HL-60 (cell line): ENCODE measurements at regions not wholly inside any gene's neighbourhood (a gene's known extent, or its start where the extent isn't known, plus 50 kb on each side); places are given as distances from the start of the nearest gene placed in this dataset.

Source experiments
- CTCF ChIP-seq: IDR thresholded peaks from one replicate; pipeline ENCODE4 v1.5.1; 2011; ENCODE audit warnings: low read length, control low read depth, inconsistent platforms; ENCODE audit not compliant: insufficient read depth
- GABPA ChIP-seq: IDR thresholded peaks from 2 replicates; pipeline ENCODE4 v1.6.1; 2012; ENCODE audit warnings: low read depth
- POLR2AphosphoS5 ChIP-seq: IDR thresholded peaks from 2 replicates; pipeline ENCODE4 v1.6.1; 2012; ENCODE audit warnings: low read depth
- REST ChIP-seq: IDR thresholded peaks from 2 replicates; pipeline ENCODE4 v1.6.1; 2012; ENCODE audit warnings: low read depth; ENCODE audit not compliant: insufficient replicate concordance

- TF ChIP-seq CTCF (no peak), POLR2AphosphoS5 (no peak), GABPA (no peak), REST (no peak)
Observed at GRCh38 chr2:224165901-224166319, 126.8 kb upstream of the SERPINE2 start.
